PC-9 (cell line): ENCODE measurements at regions not wholly inside any gene's neighbourhood (a gene's known extent, or its start where the extent isn't known, plus 50 kb on each side); places are given as distances from the start of the nearest gene placed in this dataset.

ENCODE experiments used
- EZH2 ChIP-seq: fragments of 200-600 bp; sonication (generic); IDR thresholded peaks from 2 replicates; pipeline ENCODE4 v1.8.0; 2017; ENCODE audit warnings: antibody characterized with exemption, low read depth
- TF ChIP-seq, protein P1 (sequence below): fragments of 200-600 bp; sonication (generic); conservative IDR thresholded peaks from 2 replicates; pipeline ENCODE4 v1.6.1; 2017; ENCODE audit warnings: mixed run types, antibody characterized with exemption, mild to moderate bottlenecking, moderate library complexity

DNA sequence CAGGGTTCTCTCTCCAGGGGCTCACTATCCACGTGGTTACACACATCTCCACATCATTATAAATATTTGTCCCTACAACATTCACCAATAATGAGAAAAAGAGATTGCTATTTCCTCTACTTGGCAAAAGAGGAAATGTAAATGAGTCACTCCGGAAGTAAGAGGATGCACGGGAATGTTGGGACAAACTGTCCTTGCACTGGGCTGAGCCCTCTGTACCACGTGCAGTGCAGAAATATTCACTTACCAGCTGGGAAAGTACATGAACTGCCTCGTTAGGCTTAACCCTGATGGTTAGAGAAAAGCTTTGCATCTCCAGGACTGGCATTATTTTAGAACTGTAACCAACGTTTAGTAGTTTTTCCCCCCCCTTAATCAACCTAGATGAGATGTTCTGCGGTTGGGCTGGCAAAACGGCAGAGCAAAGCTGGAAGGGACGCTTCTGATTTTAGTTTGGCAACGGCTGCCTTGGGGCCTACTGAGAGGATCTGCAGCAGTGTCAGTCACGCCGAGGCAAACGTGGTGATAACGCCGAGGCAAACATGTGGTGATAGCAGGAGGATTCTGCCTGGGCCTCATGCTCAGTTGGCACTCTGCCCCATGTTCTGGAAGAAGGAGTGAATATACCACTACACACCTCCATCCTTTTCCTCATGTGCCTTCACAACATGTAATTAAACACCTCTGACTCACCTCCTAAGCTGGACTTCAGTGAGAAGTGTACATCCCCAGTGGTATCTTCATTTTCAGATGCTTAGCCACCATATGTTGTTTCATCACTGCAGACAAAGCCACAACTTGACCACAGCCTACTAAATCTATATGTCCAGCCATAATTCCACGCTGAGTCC is 661.4 kb upstream of the KLF4 start:
- TF ChIP-seq, protein P1, sequence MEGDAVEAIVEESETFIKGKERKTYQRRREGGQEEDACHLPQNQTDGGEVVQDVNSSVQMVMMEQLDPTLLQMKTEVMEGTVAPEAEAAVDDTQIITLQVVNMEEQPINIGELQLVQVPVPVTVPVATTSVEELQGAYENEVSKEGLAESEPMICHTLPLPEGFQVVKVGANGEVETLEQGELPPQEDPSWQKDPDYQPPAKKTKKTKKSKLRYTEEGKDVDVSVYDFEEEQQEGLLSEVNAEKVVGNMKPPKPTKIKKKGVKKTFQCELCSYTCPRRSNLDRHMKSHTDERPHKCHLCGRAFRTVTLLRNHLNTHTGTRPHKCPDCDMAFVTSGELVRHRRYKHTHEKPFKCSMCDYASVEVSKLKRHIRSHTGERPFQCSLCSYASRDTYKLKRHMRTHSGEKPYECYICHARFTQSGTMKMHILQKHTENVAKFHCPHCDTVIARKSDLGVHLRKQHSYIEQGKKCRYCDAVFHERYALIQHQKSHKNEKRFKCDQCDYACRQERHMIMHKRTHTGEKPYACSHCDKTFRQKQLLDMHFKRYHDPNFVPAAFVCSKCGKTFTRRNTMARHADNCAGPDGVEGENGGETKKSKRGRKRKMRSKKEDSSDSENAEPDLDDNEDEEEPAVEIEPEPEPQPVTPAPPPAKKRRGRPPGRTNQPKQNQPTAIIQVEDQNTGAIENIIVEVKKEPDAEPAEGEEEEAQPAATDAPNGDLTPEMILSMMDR, result no peak
- TF ChIP-seq EZH2, result no peak
